Omental fat pad (tissue), 3 donors: ENCODE measurements at regions not wholly inside any gene's neighbourhood (a gene's known extent, or its start where the extent isn't known, plus 50 kb on each side); places are given as distances from the start of the nearest gene placed in this dataset.
"Not testable (repeated sequence)": the region's sequence is repeated elsewhere in the genome, so short reads cannot be mapped to it uniquely, and the experiment has no call there.

Experiments used
- ATAC-seq: fragments of 150-250 bp; one replicate; pipeline ENCODE4 v1.9.1; 2016; ENCODE audit warnings: mild to moderate bottlenecking, moderate library complexity; ENCODE audit not compliant: low FRiP score
- DNase-seq: peaks from one replicate; pipeline ENCODE4 v3.0.0-alpha.2; 2019; ENCODE audit warnings: low spot score
- TF ChIP-seq, protein P1 (sequence below), 3 donors: fragments of 450-650 bp; IDR thresholded peaks; one replicate each; pipeline ENCODE4 v1.5.1; 2016 to 2017; ENCODE audit warnings: antibody characterized with exemption in 3 of 3, mild to moderate bottlenecking in 3 of 3, moderate library complexity in 2 of 3

DNA sequence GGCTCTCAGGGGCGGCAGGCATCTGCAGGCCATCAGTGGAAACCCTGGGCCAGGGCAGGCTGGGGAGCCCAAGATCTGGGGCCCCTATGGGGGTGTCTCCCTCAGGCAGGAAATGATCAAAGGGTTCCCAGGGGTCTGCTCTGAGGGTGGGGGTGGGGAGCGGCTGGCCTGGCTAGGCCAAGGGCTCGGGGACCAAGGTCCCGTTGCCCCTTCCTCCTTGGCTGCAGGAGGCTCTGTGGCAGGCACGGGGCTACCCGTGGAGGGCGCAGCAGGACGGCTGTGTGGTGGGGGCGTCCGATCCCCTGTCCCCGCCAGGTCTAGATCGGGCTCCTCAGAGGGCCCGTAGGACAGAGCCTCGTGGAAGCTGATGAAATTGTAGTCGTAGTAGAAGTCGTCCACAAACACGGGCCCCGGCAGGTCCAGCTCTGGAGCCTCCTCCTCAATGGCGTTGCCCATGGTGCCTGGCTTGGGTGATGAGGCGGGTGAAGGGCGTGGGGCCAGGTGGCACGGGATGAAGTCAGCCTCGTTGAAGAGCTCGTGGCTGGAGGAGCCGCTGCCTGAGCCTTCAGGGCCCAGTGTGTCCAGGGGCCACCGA is 117.8 kb upstream of the AKAP13 start:
- not testable (repeated sequence) for DNase-seq, ATAC-seq

DNA sequence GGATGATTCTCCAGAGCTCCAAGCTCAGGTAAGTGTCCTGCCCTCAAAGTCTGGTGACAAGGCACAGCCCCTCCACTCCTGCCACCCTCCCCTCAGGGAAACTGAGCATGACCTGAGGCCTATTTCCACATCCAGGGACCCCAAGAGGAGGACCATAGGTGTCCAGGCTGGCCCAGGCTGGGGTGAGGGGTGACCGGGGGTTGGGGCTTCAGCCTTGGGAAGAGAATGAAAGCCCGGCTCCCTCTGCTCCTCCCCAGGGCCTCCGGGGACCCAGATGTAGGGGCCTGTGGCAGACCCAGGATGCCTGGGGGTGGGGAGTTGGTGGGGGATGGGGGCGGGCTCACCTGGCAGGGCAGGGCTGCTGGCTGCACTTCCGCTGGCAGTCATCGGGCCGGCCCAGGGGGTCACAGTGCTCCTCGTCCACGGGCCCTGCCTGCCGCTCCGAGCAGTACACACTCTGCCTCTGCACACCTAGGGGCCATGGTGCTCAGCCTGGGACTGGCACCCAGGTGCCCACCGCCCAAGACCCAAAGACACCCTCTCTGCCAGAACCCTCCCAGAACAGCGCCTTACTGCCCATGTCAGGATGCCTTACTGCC is 116.5 kb upstream of the AKAP13 start:
- not testable (repeated sequence) for ATAC-seq, DNase-seq

DNA sequence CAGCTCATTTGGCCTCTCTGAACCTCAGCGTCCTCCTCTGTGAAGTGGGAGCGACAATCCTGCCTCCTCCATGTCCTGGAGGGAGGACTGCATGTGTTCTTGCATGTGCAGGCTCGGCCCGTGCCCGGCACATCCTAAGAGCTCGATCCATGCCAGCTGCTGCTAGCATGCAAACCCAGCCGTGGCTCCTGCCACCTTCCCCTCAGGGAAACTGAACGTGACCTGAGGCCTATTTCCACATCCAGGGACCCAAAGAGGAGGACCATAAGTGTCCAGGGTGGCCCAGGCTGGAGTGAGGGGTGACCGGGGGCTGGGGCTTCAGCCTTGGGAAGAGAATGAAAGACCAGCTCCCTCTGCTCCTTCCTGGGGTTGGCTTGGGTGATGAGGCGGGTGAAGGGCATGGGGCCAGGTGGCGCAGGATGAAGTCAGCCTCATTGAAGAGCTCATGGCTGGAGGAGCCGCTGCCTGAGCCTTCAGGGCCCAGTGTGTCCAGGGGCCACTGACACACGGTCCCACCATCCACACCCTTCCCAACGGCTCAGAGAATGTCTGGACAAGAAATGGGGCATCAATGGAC is 115.7 kb upstream of the AKAP13 start:
- not testable (repeated sequence) for ATAC-seq, DNase-seq

DNA sequence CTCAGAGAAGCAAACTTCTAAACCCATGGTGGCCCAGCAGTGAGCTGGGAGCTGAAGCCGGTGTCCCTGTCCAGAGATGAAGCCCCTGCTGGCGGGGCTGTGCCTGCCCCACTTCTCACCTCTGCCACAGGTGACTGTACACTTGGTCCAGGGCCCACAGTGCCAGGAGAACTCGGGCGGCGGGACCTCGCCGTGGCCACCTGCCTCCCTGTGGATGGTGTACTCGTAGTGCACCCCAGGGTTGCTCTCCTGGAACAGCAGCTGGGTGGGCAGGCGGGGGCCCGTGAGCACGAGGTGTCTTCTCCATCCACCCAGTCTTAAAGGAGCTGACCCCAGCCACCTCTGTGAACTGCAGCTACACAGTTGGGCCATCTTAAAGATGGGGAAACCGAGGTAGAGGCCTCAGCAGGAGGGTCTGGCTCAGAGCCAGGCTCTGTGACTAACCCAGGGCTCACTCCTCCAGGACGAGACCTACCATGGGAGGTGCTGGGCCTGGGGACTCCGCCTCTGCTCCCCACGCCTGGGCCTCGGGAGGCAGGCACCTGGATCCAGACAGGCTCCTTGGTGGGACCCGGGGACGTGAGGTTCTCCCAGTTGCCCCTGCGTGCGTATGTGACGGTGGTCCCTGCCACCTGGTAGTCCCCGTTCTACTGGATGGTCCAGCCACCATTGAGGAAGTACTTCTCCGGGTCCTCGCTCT is 113.1 kb upstream of the AKAP13 start:
- DNase-seq, ATAC-seq: not testable (repeated sequence)

DNA sequence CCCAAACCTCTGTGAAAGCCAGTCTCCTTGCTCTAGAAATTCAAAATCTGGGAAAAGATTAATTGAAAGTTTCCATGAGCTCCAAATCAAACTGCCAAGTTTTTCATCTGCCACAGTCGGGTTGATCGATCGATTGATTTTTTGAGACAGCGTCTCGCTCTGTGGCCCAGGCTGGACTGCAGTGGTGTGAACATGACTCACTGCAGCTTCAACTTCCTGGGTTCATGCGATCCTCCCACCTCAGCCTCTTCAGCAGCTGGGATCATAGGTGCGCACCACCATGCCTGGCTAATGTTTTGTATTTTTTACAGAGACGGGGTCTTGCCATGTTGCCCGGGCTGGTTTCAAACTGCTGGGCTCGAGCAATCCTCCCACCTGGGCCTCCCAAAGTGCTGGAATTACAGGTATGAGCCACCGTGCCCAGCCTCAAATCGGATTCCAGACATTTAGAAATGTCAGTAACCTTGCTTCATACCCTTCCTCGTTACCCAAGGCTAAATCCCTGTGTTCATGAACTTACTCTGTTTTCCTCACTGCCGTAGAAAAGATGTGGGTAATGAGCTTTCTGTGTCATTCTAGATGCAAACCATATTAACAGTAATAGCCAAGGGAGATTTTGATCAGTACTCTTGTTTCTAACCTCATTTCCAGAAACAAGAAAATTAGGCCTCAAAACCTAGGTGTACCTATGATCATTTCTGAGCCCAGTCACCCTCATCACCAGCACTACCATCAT is 105.9 kb upstream of the AKAP13 start:
- ATAC-seq: no peak
- TF ChIP-seq, protein P1, sequence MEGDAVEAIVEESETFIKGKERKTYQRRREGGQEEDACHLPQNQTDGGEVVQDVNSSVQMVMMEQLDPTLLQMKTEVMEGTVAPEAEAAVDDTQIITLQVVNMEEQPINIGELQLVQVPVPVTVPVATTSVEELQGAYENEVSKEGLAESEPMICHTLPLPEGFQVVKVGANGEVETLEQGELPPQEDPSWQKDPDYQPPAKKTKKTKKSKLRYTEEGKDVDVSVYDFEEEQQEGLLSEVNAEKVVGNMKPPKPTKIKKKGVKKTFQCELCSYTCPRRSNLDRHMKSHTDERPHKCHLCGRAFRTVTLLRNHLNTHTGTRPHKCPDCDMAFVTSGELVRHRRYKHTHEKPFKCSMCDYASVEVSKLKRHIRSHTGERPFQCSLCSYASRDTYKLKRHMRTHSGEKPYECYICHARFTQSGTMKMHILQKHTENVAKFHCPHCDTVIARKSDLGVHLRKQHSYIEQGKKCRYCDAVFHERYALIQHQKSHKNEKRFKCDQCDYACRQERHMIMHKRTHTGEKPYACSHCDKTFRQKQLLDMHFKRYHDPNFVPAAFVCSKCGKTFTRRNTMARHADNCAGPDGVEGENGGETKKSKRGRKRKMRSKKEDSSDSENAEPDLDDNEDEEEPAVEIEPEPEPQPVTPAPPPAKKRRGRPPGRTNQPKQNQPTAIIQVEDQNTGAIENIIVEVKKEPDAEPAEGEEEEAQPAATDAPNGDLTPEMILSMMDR (IDR thresholded peaks at IDR 0.05): no peak
- no peak for DNase-seq

DNA sequence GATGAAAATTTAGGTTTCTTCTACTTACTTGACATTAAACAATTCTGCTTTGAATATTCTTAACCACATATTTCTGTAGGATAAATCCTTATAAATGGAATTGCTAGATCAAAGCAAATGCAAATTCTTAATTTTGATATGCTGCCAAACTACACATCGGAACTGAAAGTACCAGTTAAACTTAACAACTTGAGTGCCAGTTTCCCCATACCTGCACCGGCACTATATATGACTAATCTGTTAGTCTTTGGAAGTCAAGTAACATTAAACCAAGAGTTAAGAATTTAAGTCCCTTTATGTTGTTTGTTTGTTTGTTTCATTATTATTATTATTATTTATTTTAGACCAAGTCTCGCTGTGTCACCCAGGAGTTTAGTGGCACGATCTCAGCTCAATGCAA is 103.9 kb upstream of the AKAP13 start:
- no peak for DNase-seq
- no peak for ATAC-seq
- TF ChIP-seq, protein P1 (IDR thresholded peaks at IDR 0.05): no peak

DNA sequence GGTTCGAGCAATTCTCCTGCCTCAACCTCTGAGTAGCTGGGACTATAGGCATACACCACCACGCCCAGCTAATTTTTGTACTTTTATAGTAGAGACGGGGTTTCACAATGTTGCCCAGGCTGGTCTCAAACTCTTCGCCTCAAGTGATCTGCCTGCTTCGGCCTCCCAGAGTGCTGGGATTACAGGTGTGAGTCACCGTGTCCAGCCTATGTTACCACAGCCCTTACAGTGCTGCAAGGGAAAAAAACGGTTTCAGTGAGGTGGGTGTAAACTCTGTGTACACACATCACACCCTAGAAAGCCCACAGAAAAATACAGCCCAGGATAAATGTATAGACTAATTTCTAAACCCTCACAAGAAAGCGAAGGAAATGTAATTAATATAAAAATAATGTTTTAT is 103.5 kb upstream of the AKAP13 start:
- ATAC-seq (no peak), DNase-seq (no peak)
- TF ChIP-seq, protein P1 (IDR thresholded peaks at IDR 0.05): no peak

DNA sequence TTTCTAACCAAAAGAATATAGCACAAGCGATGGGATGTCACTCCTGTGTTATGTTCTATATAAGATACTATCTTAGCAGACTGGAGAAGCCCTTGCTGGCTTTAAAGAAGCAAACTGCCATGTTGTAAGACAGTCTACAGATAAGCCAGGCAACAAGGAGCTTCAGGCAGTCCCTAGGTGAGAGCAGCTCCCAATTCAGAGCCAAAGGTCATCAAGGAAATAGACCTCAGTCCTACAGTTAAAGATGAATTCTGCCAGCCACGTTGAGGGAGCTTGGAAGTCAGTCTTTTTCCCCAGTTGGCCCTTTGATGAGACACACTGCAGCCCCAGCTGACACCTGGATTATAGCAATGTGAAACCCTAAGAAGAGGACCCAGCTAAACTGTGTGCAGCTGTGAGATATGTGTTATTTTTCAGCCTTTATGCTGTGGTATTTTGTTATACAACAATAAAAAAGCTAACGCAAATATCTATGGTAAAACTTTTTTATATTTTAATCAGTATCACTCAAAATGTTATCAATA is 102.5 kb upstream of the AKAP13 start:
- ATAC-seq (no peak), DNase-seq (no peak)
- TF ChIP-seq, protein P1 (IDR thresholded peaks at IDR 0.05): no peak
